GM21447 (cell line): ENCODE measurements at regions not wholly inside any gene's neighbourhood (a gene's known extent, or its start where the extent isn't known, plus 50 kb on each side); places are given as distances from the start of the nearest gene placed in this dataset.
"Not testable (repeated sequence)": the region's sequence is repeated elsewhere in the genome, so short reads cannot be mapped to it uniquely, and the experiment has no call there.

Source experiments
- ATAC-seq: cut with Tn5 transposase; IDR thresholded peaks from one replicate; pipeline ENCODE4 v1.9.1; 2021; ENCODE audit not compliant: unreplicated experiment

- ATAC-seq, result not testable (repeated sequence)
These were observed 150.2 kb upstream of the PRSS12 start for GRCh38 chr4:118502967-118503366.

DNA sequence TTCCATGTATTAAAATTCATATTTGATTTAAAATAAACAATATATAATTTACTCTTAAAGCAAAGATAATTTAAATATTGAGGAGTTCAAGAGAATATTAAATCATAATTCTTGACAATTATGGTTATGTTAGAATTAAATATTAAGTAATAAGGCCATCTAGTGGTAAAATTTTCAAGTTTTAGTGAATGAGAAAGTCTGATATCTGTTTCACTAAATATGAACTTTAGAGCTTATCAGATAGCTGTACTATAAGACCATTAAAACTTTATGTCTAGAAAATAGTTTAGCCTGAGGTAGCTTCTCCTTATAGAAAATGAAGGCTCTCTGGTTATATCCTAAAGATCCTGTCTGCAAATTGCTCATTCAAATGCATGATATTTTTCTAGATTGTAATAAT lies 152.1 kb upstream of the PRSS12 start:
- not testable (repeated sequence) for ATAC-seq

DNA sequence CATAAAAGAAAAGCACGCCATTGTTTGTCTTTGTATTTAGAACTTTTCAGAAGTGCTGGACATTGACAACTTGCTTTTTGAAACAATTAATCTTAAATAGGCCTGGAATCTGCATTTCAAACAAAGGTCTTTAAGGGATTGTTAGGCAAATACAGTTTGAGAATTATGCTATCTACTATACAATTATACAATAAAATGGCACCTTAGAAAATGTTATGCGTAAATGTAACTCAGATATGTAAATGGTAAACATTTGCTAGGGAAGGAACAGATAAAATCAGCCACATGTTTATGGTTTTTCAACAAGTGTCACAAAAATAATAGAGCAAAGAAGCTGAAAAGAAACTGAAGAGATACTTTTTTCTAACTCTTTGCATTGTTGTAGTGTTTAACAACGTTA lies 152.7 kb upstream of the PRSS12 start:
- ATAC-seq, result not testable (repeated sequence)

- not testable (repeated sequence) for ATAC-seq
These were observed 160.1 kb upstream of the PRSS12 start for GRCh38 chr4:118512870-118513269.

GRCh38 chr4:118514332-118514731 lies 161.5 kb upstream of the PRSS12 start:
- not testable (repeated sequence) for ATAC-seq

DNA sequence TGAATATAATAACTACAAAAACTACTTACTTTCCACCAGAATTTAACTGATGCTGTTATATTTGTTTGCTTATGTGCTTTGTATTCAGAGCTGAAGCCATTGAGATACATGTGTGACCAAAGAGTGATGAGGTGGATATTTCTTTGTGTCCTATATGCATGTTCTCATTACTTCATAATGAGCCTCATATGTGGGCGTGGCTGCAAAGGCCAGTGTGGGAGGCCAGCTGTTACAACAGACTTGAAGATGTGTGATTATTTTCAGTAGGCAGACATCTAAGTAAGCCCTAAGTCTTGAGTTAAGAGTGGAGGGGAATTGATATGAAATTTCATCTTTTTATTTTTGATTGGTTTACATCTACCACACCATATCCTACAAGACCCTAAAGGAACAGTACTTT lies 163.3 kb upstream of the PRSS12 start:
- not testable (repeated sequence) for ATAC-seq

GRCh38 chr4:118530107-118530506 lies 155.1 kb upstream of the METTL14 start:
- ATAC-seq, result not testable (repeated sequence)

DNA sequence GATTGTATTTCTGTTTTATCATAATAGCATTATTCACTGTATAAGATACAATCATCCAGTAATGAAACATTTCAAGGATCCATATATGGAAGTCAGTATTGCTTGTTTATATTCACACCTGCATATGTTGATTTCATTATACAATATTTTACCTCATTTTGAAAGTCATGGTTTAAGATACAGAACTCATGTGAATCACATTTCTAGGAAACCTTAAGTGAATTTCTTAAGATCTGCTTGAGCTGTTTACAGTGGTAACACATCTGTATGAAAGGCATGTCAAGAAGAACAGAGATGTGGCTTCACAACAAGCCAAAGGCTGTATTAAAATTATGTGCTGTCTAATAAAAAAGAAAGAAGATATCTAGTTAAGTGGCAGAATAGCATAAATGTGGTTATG lies 153.2 kb upstream of the METTL14 start:
- ATAC-seq, result not testable (repeated sequence)

DNA sequence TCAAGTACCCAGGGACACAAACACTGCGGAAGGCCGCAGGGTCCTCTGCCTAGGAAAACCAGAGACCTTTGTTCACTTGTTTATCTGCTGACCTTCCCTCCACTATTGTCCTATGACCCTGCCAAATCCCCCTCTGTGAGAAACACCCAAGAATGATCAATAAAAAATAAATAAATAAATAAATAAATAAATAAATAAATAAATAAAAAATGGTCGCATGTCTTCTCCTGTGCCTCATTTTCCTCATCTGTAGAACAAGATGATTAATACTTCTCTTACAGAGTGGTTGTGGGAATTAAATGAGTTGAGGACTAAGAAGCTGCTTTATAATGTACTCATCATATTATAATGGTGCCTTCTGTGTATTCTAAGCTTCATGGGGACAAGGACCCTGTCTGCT lies 149.4 kb upstream of the METTL14 start:
- ATAC-seq, result not testable (repeated sequence)

GRCh38 chr4:118539412-118540077 lies 145.6 kb upstream of the METTL14 start:
- peak; percentile 74 for ATAC-seq

DNA sequence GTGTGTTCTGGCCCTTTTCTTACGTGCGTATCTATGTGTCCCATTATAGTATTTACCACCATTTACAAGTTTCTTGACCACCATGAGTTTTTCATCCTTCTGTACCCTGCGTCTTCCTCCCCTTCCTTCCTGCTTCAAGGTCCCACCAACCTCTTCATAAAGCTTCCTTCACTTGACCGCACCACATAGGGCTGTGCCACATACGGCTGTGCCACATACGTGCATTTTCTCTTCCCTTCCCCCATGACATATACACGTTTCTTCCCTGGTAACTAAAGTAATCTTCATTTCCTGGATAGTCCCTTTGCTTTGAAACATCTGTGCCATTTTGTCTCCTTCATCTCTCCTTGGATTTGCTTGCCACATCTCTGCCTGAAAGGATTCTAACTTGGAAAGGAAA lies 128.6 kb upstream of the METTL14 start:
- ATAC-seq, result not testable (repeated sequence)

- no peak for ATAC-seq
These were observed 127.8 kb upstream of the METTL14 start for GRCh38 chr4:118557298-118557851.

GRCh38 chr4:118558188-118558587 lies 127.0 kb upstream of the METTL14 start:
- not testable (repeated sequence) for ATAC-seq

DNA sequence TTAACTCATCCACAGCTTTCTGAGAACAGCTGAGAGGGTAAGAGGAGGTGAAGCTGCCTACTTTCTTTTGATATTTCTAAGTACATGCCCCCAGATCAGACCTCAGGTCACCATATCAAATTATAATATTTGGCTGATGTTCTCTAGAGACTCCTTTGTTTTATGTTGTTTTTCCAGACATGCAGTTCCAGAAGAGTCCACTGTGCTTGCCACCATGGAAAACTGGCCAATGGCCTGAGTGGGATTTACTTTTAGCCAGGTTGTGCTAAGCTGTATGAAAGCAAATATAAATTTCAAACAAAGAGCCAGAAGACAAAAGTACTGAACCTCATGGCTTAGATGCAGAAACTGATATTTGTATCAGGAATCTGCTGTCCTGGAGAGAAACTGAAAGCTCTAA lies 123.6 kb upstream of the METTL14 start:
- not testable (repeated sequence) for ATAC-seq

DNA sequence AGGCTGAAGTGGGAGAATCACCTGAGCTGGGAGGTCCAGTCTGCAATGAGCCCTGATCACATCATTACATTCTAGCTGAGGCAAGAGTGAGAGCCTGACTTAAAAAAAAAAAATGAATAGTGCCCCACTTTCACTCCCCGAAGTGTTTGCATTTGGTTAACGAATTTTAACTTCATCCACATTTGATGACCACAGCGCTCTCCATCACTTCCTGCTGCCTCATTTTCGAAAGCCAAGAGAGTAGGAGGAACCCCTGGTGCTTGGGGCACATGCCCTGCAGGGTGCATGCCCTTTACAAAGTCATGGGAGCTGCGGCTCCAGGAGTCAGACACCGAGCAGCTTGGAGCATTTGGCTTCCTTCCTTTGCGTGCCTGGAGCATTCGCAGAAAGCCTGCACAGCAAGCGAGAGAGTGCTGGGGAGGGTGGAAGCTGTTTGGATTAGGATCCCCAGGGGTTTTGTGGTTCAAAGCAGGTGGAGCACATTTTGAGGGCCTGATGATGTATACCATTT lies 119.1 kb upstream of the METTL14 start:
- ATAC-seq, result peak; percentile 92

DNA sequence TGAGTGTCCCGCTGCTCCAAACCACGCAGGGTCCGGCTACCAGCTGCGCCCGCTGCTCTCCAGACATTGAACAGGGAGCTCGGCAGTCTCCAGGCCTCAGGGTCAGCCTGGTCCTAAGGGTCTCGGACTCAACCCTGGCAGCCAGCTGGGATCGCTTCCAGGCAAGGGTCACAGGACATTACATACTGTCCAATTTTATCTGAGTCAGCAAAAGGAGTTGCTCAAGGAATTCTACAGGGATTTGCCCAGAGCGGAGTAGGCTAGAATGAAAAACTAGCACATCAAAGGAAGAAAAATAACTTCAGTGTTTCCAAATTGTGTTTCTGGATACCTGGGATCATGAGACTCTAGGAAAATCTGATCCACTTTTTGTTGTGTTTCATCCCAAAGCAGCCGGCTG lies 112.2 kb upstream of the METTL14 start:
- not testable (repeated sequence) for ATAC-seq

DNA sequence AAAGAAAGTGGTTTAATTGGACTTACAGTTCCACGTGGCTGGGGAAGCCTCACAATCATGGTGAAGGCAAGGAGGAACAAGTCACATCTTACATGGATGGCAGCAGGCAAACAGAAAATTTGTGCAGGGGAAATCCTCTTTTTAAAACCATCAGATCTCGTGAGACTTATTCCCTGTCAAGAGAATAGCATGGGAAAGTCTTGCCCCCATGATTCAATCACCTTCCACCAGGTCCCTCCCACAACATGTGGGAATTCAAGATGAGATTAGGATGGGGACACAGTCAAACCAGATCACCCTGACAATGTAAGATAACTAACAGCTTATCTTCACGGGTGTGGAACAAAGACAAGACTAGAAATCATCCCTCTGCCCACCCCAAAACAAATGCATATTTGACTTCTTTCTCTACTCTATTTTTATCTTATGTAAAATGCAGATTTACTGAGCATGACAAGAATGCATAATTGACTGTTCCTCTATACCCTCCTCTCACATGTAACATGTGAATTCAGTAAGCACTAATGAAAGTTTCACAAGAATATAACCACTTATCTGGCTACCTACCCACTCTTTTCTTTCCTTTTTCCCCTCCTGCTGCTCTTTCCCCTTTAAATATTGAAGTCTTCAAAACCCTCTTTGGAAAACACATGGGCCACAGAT lies 110.8 kb upstream of the METTL14 start:
- ATAC-seq, result not testable (repeated sequence)

DNA sequence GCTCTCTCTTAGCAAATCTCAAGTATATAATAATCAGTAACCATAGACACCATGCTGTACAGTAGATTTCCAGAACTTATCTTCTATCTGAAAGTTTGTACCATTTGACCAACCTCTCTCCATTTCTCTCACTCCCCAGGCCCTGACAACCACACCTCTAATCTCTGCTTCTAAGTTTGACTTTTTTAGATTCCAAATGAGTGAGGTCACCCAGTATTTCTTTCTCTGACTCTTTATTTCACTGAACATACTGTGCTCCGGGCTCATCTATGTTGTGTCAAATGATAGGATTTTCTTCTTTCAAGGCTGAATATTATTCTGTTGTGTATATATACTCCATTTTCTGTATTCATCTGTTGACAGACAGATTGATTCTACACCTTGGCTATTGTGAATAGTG lies 110.1 kb upstream of the METTL14 start:
- not testable (repeated sequence) for ATAC-seq

DNA sequence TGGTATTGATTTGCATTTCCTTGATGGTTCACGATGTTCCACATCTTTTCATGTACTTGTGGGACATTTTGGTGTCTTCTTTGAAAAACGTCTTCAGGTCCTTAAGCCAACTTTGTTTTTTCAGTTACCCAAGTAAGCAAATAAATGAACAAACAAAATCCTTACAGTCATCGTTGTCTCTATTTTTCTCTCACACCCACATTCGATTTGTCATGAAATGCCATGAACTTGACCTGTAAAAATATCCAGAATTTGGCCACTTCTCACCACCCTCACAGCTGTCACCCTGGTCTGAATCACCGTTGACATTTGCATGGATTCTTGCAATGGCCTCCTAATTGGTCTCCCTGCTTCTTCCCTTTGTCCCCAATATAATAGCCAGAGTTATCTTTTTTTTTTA lies 109.5 kb upstream of the METTL14 start:
- not testable (repeated sequence) for ATAC-seq

- ATAC-seq, result not testable (repeated sequence)
These were observed 108.4 kb upstream of the METTL14 start for GRCh38 chr4:118576709-118577219.

DNA sequence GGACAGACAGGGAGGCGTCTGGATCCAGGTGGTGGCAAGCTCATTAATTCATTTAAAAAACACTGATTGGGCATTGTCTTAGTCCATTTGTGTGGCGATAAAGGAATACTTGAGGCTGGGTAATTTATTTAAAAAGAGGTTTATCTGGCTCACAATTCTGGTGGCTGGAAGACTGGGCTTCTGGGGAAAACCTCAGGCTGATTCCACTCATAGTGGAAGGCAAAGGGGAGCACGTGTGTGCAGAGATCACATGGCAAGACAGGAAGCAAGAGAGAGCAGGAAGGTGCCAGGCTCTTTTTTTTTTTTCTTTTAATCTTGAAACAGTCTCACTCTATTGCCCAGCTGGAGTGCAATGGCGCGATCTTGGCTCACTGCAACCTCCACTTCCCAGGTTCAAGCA lies 100.2 kb upstream of the METTL14 start:
- ATAC-seq, result no peak

GRCh38 chr4:118586357-118586790 lies 98.8 kb upstream of the METTL14 start:
- ATAC-seq, result no peak
